ENCODE measurements at regions not wholly inside any gene's neighbourhood (a gene's known extent, or its start where the extent isn't known, plus 50 kb on each side); places are given as distances from the start of the nearest gene placed in this dataset.
"Not testable (repeated sequence)": the region's sequence is repeated elsewhere in the genome, so short reads cannot be mapped to it uniquely, and the experiment has no call there.

DNA sequence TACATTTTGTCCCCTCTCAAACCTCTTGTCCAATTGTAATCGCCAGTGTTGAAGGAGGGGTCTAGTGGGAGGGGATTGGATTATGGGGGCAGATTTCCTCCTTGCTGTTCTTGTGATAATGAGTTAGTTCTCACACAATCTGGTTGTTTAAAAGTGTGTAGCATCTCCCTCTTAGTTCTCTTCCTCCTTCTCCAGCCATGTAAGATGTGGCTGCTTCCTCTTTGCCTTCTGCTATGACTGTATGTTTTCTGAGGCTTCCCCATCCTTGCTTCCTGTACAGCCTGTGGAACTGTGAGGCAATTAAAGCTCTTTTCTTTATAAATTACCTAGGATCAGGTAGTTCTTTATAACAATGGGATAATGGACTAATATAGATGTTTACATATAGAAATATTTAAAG, 162.3 kb upstream of the C1QTNF3 start:
- CTCF ChIA-PET (ENCODE audit: low intra/inter-chr PET ratio); FAIRE-seq; H3K27ac ChIP-seq (ENCODE audit: extremely low read depth, low read depth, low read length); in situ Hi-C loops (cut with MboI); H3K9me1 ChIP-seq (ENCODE audit: control insufficient read depth, insufficient read depth, low read length); H2AFZ ChIP-seq (ENCODE audit: low read depth, low read length); H3K79me2 ChIP-seq (ENCODE audit: control insufficient read depth, insufficient read depth, low read length); H3K27me3 ChIP-seq (ENCODE audit: control insufficient read depth in 2 of 2, insufficient read depth in 2 of 2, low read length in 2 of 2); ATAC-seq; H3K9me3 ChIP-seq (replicated peaks; ENCODE audit: control insufficient read depth, insufficient read depth, low read depth, low read length); intact Hi-C loops (cut with micrococcal nuclease); H3K4me2 ChIP-seq (ENCODE audit: insufficient read depth, low read length); H3K9ac ChIP-seq (ENCODE audit: insufficient read depth in 1 of 2, low read depth in 2 of 2, low read length in 2 of 2); H4K20me1 ChIP-seq (replicated peaks; ENCODE audit: control insufficient read depth, insufficient read depth, low read length); H3K4me3 ChIP-seq; POLR2A ChIA-PET; H3K36me3 ChIP-seq (ENCODE audit: control insufficient read depth, insufficient read depth, low read length); H3K4me1 ChIP-seq (replicated peaks in 1 of 2; ENCODE audit: control insufficient read depth in 2 of 2, insufficient read depth in 2 of 2, low read length in 2 of 2); BruUV-seq (replicated peaks); DNase-seq (ENCODE audit: extremely low read depth in 1 of 4, low spot score in 3 of 4): not testable (repeated sequence)
- WGBS (ENCODE audit: insufficient coverage, low coverage, missing lambda C conversion rate) = 77% methylated on average over 1 of the region's 1 CpG

DNA sequence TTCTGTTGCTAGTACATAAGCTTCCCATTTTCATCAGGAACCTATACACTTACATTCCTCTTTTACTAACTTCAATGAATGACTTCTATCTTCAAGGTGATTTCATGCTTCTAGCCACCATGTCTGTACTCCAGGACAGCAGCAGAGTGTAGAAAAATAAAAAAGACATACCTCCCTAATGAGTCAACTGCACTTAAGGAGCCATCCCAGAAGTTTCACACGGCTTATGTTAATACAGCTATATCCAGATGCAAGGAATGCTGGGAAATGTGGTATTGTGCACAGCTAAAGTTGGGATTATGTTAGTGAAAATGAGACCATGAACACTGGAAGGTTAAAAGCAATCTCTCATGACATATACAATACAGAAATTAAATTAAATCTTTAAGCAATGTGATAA, 174.4 kb upstream of the C1QTNF3 start:
- H3K79me2 ChIP-seq (ENCODE audit: control insufficient read depth, insufficient read depth, low read length); ATAC-seq; H3K4me1 ChIP-seq (replicated peaks in 1 of 2; ENCODE audit: control insufficient read depth in 2 of 2, insufficient read depth in 2 of 2, low read length in 2 of 2); H3K9ac ChIP-seq (ENCODE audit: insufficient read depth in 1 of 2, low read depth in 2 of 2, low read length in 2 of 2); H3K9me1 ChIP-seq (ENCODE audit: control insufficient read depth, insufficient read depth, low read length); CTCF ChIA-PET (ENCODE audit: low intra/inter-chr PET ratio); intact Hi-C loops (cut with micrococcal nuclease); in situ Hi-C loops (cut with MboI); H3K4me2 ChIP-seq (ENCODE audit: insufficient read depth, low read length); DNase-seq (ENCODE audit: extremely low read depth in 1 of 4, low spot score in 3 of 4); H3K4me3 ChIP-seq; FAIRE-seq; H3K9me3 ChIP-seq (replicated peaks; ENCODE audit: control insufficient read depth, insufficient read depth, low read depth, low read length); POLR2A ChIA-PET; H3K27me3 ChIP-seq (ENCODE audit: control insufficient read depth in 2 of 2, insufficient read depth in 2 of 2, low read length in 2 of 2); BruUV-seq (replicated peaks); H2AFZ ChIP-seq (ENCODE audit: low read depth, low read length); H4K20me1 ChIP-seq (replicated peaks; ENCODE audit: control insufficient read depth, insufficient read depth, low read length); H3K27ac ChIP-seq (ENCODE audit: extremely low read depth, low read depth, low read length): not testable (repeated sequence)
- WGBS (ENCODE audit: insufficient coverage, low coverage, missing lambda C conversion rate) = 70% methylated on average over 1 of the region's 1 CpG
- peaks cover 13% of the 10 kb centered on the region; the same call in 1 of the 3 replicates for H3K36me3 ChIP-seq (ENCODE audit: control insufficient read depth, insufficient read depth, low read length)

Measured in K562 (cell line).